HCT116 (cell line): ENCODE measurements at regions not wholly inside any gene's neighbourhood (a gene's known extent, or its start where the extent isn't known, plus 50 kb on each side); places are given as distances from the start of the nearest gene placed in this dataset.

ENCODE experiments used
- CTCF ChIP-seq, 3 experiments: fragments of 200-600 bp in 1 of 3; sonication (generic) in 1 of 3; IDR thresholded peaks in 2 of 3; conservative IDR thresholded peaks in 1 of 3; 2 replicates each; pipeline ENCODE4 v1.5.1; 2012 to 2017; ENCODE audit warnings: low read depth in 2 of 3, low read length in 2 of 3, antibody characterized with exemption in 1 of 3, borderline replicate concordance in 1 of 3, control low read depth in 1 of 3, mild to moderate bottlenecking in 1 of 3, mixed read lengths in 1 of 3, mixed run types in 1 of 3, moderate library complexity in 1 of 3; ENCODE audit not compliant: insufficient read depth in 1 of 3
- EZH2 ChIP-seq: fragments of 200-600 bp; sonication (generic); IDR thresholded peaks from 2 replicates; pipeline ENCODE4 v1.6.1; 2017; ENCODE audit warnings: antibody characterized with exemption, mixed run types
- EZH2phosphoT487 ChIP-seq: fragments of 200-600 bp; IDR thresholded peaks from 2 replicates; pipeline ENCODE4 v1.6.1; 2018; ENCODE audit warnings: antibody characterized with exemption, borderline replicate concordance
- RAD21 ChIP-seq: IDR thresholded peaks from 2 replicates; pipeline ENCODE4 v1.6.1; 2012; ENCODE audit warnings: low read depth, mild to moderate bottlenecking

GRCh38 chr10:4733843-4734224, 92.2 kb upstream of the AKR1E2 start:
- TF ChIP-seq RAD21, result no peak
- no peak for TF ChIP-seq CTCF (IDR thresholded peaks at IDR 0.05 in 2 of 3, conservative IDR thresholded peaks at IDR 0.05 in 1 of 3; ENCODE audit: borderline replicate concordance in 1 of 3, insufficient read depth in 1 of 3, low read depth in 2 of 3, low read length in 2 of 3)
- TF ChIP-seq EZH2, result no peak
- no peak for TF ChIP-seq EZH2phosphoT487
